ENCODE measurements at regions not wholly inside any gene's neighbourhood (a gene's known extent, or its start where the extent isn't known, plus 50 kb on each side); places are given as distances from the start of the nearest gene placed in this dataset.

DNA sequence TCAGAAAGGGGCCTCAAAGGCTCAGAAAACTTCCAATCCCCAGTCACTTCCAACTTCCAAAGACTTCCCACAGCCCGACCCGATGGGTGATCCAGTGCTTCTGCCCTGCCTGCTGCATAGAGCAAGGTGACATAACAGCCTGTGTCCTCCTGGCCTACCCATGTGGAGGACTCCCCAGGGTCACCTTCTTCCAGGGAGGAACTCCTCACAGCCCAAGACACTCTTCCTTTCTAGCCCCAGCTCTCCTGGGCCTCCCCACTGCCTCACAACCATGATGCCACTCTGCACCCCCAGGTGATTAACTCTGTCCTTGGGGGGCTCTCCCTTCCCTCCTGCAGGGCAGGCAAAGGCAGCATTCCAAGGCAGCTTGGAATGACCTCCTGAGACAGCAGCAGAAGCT, 158.4 kb upstream of the PDE1C start:
- no peak for TF ChIP-seq POLR2A (IDR thresholded peaks at IDR 0.05)
- TF ChIP-seq, protein P1, sequence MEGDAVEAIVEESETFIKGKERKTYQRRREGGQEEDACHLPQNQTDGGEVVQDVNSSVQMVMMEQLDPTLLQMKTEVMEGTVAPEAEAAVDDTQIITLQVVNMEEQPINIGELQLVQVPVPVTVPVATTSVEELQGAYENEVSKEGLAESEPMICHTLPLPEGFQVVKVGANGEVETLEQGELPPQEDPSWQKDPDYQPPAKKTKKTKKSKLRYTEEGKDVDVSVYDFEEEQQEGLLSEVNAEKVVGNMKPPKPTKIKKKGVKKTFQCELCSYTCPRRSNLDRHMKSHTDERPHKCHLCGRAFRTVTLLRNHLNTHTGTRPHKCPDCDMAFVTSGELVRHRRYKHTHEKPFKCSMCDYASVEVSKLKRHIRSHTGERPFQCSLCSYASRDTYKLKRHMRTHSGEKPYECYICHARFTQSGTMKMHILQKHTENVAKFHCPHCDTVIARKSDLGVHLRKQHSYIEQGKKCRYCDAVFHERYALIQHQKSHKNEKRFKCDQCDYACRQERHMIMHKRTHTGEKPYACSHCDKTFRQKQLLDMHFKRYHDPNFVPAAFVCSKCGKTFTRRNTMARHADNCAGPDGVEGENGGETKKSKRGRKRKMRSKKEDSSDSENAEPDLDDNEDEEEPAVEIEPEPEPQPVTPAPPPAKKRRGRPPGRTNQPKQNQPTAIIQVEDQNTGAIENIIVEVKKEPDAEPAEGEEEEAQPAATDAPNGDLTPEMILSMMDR (IDR thresholded peaks at IDR 0.05 in 8 of 11, conservative IDR thresholded peaks at IDR 0.05 in 3 of 11) = no peak
- no peak for TF ChIP-seq POLR2AphosphoS5 (IDR thresholded peaks at IDR 0.05)

Data from spleen (tissue), 7 donors.